KMS-11 (cell line): ENCODE measurements at regions not wholly inside any gene's neighbourhood (a gene's known extent, or its start where the extent isn't known, plus 50 kb on each side); places are given as distances from the start of the nearest gene placed in this dataset.

Experiments used
- H2AFZ ChIP-seq: fragments of 200-600 bp; sonication (generic); 2 replicates; pipeline ENCODE4 v1.6.1; 2016; ENCODE audit warnings: antibody characterized with exemption, mixed run types, low read depth
- H3K27ac ChIP-seq: fragments of 200-600 bp; sonication (generic); 2 replicates; pipeline ENCODE4 v1.6.1; 2016; ENCODE audit warnings: mild to moderate bottlenecking, mixed run types
- H3K27me3 ChIP-seq: fragments of 200-600 bp; sonication (generic); 2 replicates; pipeline ENCODE4 v1.6.1; 2017; ENCODE audit warnings: mild to moderate bottlenecking, low read depth, mixed run types, moderate library complexity; ENCODE audit not compliant: insufficient read depth
- H3K36me3 ChIP-seq: fragments of 200-600 bp; sonication (generic); 2 replicates; pipeline ENCODE4 v1.6.1; 2017; ENCODE audit warnings: mild to moderate bottlenecking, mixed run types; ENCODE audit not compliant: insufficient read depth
- H3K4me1 ChIP-seq: fragments of 200-600 bp; sonication (generic); 2 replicates; pipeline ENCODE4 v1.6.1; 2016; ENCODE audit warnings: mild to moderate bottlenecking, low read depth, mixed run types; ENCODE audit not compliant: poor library complexity, severe bottlenecking
- H3K4me2 ChIP-seq: fragments of 200-600 bp; sonication (generic); 2 replicates; pipeline ENCODE4 v1.7.0; 2016; ENCODE audit warnings: mild to moderate bottlenecking, mixed run types
- H3K4me3 ChIP-seq: fragments of 200-600 bp; sonication (generic); IDR thresholded peaks from 2 replicates; pipeline ENCODE4 v1.6.1; 2017; ENCODE audit warnings: low read depth, low read length, mixed read lengths; ENCODE audit not compliant: insufficient read depth
- H3K79me2 ChIP-seq: fragments of 200-600 bp; sonication (generic); 2 replicates; pipeline ENCODE4 v1.6.1; 2016; ENCODE audit warnings: low read depth, mixed run types; ENCODE audit not compliant: insufficient read depth
- H3K9ac ChIP-seq: fragments of 200-600 bp; sonication (generic); 2 replicates; pipeline ENCODE4 v1.6.1; 2016; ENCODE audit warnings: mild to moderate bottlenecking, mixed run types
- H4K20me1 ChIP-seq: fragments of 200-600 bp; sonication (generic); 2 replicates; pipeline ENCODE4 v1.6.1; 2016; ENCODE audit warnings: mild to moderate bottlenecking, mixed run types; ENCODE audit not compliant: insufficient read depth
- CTCF ChIP-seq: fragments of 200-600 bp; sonication (generic); conservative IDR thresholded peaks from 2 replicates; pipeline ENCODE4 v1.6.1; 2017; ENCODE audit warnings: low read depth, mild to moderate bottlenecking, antibody characterized with exemption, low read length, moderate library complexity, mixed read lengths

- H4K20me1 ChIP-seq: no peaks in the 10 kb centered on the region
- no peak for TF ChIP-seq CTCF
- H2AFZ ChIP-seq: no peak overlapping the region
- H3K9ac ChIP-seq: no peak overlapping the region
- H3K27ac ChIP-seq: no peak overlapping the region
- H3K79me2 ChIP-seq: no peaks in the 10 kb centered on the region
- H3K4me1 ChIP-seq: no peaks in the 10 kb centered on the region
- no peaks in the 10 kb centered on the region for H3K36me3 ChIP-seq
- H3K4me3 ChIP-seq: no peak overlapping the region
- H3K27me3 ChIP-seq: no peaks in the 10 kb centered on the region
- H3K4me2 ChIP-seq: no peak overlapping the region
Measured at GRCh38 chr1:239322369-239322768, 64.0 kb upstream of the CHRM3 start.

- Histone ChIP-seq H4K20me1 (no peaks in the 10 kb centered on the region), H2AFZ (no peak overlapping the region), H3K9ac (no peak overlapping the region), H3K27me3 (no peaks in the 10 kb centered on the region), H3K27ac (no peak overlapping the region), H3K4me2 (no peak overlapping the region), H3K4me1 (no peaks in the 10 kb centered on the region), H3K79me2 (no peaks in the 10 kb centered on the region), H3K36me3 (no peaks in the 10 kb centered on the region), H3K4me3 (no peak overlapping the region)
- no peak for TF ChIP-seq CTCF
Measured at GRCh38 chr1:239321877-239322276, 64.5 kb upstream of the CHRM3 start.

DNA sequence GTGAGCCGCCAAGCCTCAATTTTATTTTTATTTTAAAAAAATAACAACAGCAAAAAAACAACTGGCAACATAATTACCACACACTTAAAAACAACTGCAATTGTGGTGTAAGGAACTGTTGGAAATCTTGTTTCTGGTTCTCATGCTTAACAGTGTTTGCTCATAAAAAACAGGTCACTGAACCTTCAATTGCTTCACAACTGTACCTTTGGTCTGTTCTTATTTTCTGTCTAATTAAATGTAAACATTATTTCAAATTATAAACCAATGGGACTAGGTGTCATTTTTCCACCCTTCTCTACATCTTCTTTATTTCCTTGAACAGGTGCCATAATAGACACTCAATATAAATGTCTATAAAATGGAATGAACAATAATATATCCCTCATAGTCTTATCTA lies 68.4 kb upstream of the CHRM3 start:
- H3K27me3 ChIP-seq: no peaks in the 10 kb centered on the region
- H3K27ac ChIP-seq: no peak overlapping the region
- TF ChIP-seq CTCF: no peak
- no peaks in the 10 kb centered on the region for H3K79me2 ChIP-seq
- H3K4me3 ChIP-seq: no peak overlapping the region
- H3K4me2 ChIP-seq: no peak overlapping the region
- H2AFZ ChIP-seq: no peak overlapping the region
- no peak overlapping the region for H3K9ac ChIP-seq
- H3K36me3 ChIP-seq: no peaks in the 10 kb centered on the region
- no peaks in the 10 kb centered on the region for H3K4me1 ChIP-seq
- no peaks in the 10 kb centered on the region for H4K20me1 ChIP-seq

DNA sequence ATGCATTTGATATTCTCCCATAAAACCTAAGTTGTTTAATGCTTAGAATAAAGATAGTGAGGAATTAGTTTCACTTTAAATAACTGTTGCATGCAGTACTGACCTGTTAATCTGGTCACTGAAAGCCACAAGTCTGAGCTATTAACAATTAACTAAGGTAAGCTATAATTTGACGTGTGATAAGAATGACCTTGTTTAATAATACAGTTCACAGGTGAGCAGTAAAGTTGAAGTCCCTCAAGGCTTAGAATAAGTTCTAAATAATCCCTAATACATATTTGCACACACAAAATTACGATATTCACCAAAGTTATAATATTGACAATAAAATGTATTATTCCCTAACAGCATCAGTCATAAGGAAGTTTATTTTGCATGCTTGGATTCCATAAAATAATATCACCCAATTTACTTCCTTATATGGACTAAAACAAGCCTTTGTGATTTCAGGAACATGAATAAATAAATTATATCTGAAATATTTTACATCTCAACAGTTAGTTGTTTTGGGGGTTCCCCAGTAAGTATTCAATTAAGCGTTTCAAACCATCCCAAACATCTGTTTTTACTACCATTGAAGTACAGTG lies 70.6 kb upstream of the CHRM3 start:
- no peaks in the 10 kb centered on the region for H3K4me1 ChIP-seq
- TF ChIP-seq CTCF: no peak
- H3K27ac ChIP-seq: no peak overlapping the region
- H2AFZ ChIP-seq: no peak overlapping the region
- no peaks in the 10 kb centered on the region for H3K79me2 ChIP-seq
- H3K27me3 ChIP-seq: no peaks in the 10 kb centered on the region
- no peak overlapping the region for H3K9ac ChIP-seq
- no peak overlapping the region for H3K4me3 ChIP-seq
- H3K4me2 ChIP-seq: no peak overlapping the region
- no peaks in the 10 kb centered on the region for H4K20me1 ChIP-seq
- no peaks in the 10 kb centered on the region for H3K36me3 ChIP-seq
